ENCODE measurements at regions not wholly inside any gene's neighbourhood (a gene's known extent, or its start where the extent isn't known, plus 50 kb on each side); places are given as distances from the start of the nearest gene placed in this dataset.

DNA sequence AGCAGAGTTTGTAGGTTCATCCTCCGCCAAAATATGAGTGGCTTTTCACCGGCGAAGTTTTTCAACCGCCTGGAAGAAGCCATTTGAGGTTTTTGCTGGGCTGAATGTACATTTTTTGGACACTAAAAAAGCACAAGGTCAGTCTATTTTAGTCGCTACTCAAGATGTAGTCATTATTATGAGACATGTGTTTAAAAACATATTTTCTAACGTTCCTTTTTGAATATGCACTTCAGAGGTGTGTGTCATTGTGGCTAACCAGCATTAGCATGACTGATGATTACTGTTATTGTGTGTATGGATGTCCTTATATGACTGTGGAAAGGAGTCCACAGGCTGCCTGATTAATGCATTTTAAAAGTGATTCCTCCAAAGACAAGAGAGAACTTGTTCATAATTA lies 605.4 kb downstream of the INHBA start:
- TF ChIP-seq, protein P1, sequence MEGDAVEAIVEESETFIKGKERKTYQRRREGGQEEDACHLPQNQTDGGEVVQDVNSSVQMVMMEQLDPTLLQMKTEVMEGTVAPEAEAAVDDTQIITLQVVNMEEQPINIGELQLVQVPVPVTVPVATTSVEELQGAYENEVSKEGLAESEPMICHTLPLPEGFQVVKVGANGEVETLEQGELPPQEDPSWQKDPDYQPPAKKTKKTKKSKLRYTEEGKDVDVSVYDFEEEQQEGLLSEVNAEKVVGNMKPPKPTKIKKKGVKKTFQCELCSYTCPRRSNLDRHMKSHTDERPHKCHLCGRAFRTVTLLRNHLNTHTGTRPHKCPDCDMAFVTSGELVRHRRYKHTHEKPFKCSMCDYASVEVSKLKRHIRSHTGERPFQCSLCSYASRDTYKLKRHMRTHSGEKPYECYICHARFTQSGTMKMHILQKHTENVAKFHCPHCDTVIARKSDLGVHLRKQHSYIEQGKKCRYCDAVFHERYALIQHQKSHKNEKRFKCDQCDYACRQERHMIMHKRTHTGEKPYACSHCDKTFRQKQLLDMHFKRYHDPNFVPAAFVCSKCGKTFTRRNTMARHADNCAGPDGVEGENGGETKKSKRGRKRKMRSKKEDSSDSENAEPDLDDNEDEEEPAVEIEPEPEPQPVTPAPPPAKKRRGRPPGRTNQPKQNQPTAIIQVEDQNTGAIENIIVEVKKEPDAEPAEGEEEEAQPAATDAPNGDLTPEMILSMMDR (IDR thresholded peaks at IDR 0.05; ENCODE audit: poor library complexity), result no peak
- TF ChIP-seq EZH2 (IDR thresholded peaks at IDR 0.05; ENCODE audit: borderline replicate concordance) (no peak), EZH2phosphoT487 (IDR thresholded peaks at IDR 0.05; ENCODE audit: low read depth, severe bottlenecking, unreplicated experiment) (no peak)
